GM12891 (cell line): ENCODE measurements at regions not wholly inside any gene's neighbourhood (a gene's known extent, or its start where the extent isn't known, plus 50 kb on each side); places are given as distances from the start of the nearest gene placed in this dataset.

Experiments used
- POLR2A ChIP-seq: IDR thresholded peaks from 2 replicates; pipeline ENCODE4 v1.6.1; 2011; ENCODE audit warnings: low read depth, low read length, control low read depth
- POLR2AphosphoS5 ChIP-seq: IDR thresholded peaks from 2 replicates; pipeline ENCODE4 v1.6.1; 2011; ENCODE audit warnings: low read depth, low read length, control low read depth
- TAF1 ChIP-seq: IDR thresholded peaks from 2 replicates; pipeline ENCODE4 v1.6.1; 2011; ENCODE audit warnings: low read depth, low read length, control low read depth

DNA sequence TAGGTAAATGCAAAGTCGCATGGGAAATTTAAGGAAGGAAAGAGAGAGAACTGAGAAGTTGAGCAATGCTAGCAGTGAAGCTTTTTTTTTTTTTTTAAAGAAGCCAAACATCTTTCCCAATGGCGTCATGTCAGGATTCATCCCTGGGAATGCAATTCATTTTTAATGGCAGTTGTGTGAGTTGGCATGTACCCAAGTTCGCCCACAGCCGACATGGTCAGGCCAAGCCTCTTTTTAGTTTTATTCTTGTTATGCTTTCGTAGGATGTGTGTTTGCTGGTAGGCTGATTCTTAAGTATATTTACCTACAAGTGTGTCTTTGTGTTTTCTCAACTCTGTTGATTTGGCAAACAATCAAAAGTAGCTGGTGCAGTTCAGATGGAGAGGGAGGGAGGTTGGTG lies 127.6 kb upstream of the ITGA6 start:
- TF ChIP-seq POLR2A = no peak
- no peak for TF ChIP-seq TAF1
- no peak for TF ChIP-seq POLR2AphosphoS5
